CD4-positive, CD25-positive, alpha-beta regulatory T cell (primary cell): ENCODE measurements at regions not wholly inside any gene's neighbourhood (a gene's known extent, or its start where the extent isn't known, plus 50 kb on each side); places are given as distances from the start of the nearest gene placed in this dataset.

ENCODE experiments used
- ATAC-seq, 2 donors: fragments of 150-1000 bp; cut with Tn5 transposase; one replicate each; pipeline ENCODE4 v1.10.0; 2021; ENCODE audit warnings: low read depth in 2 of 2, moderate number of reproducible peaks in 2 of 2, moderate library complexity in 1 of 2
- DNase-seq, 3 donors: peaks; one replicate each; pipeline versions ENCODE4 v3.0.0 to v3.0.0-alpha.2; 2012 to 2022; ENCODE audit warnings: mixed read lengths in 1 of 3
- H3K27ac ChIP-seq: one replicate; pipeline ENCODE4 v1.7.0; 2013; ENCODE audit warnings: mild to moderate bottlenecking, low read length; ENCODE audit not compliant: insufficient read depth, poor library complexity, severe bottlenecking
- H3K27me3 ChIP-seq: one replicate; pipeline ENCODE4 v1.7.0; 2013; ENCODE audit warnings: low read length; ENCODE audit not compliant: control insufficient read depth, insufficient read depth
- H3K36me3 ChIP-seq: one replicate; pipeline ENCODE4 v1.7.0; 2013; ENCODE audit warnings: mild to moderate bottlenecking, low read length, moderate library complexity; ENCODE audit not compliant: control insufficient read depth, insufficient read depth
- H3K4me1 ChIP-seq: 2 replicates; pipeline ENCODE4 v1.7.0; 2013; ENCODE audit warnings: mild to moderate bottlenecking, low read length; ENCODE audit not compliant: insufficient read depth, control insufficient read depth, poor library complexity, severe bottlenecking
- H3K4me3 ChIP-seq: one replicate; pipeline ENCODE4 v1.7.0; 2013; ENCODE audit warnings: low read depth, mild to moderate bottlenecking, low read length, moderate library complexity
- H3K9me3 ChIP-seq, 2 experiments: 1 replicate in 1 of 2; 2 replicates in 1 of 2; pipeline ENCODE4 v1.7.0; 2013; ENCODE audit warnings: low read length in 2 of 2, mild to moderate bottlenecking in 1 of 2, moderate library complexity in 1 of 2; ENCODE audit not compliant: control insufficient read depth in 2 of 2
- H3K27ac Mint-ChIP-seq, 3 donors: one replicate each; pipeline ENCODE4 v1.8.0; 2020 to 2022; ENCODE audit warnings: mild to moderate bottlenecking in 3 of 3, mixed read lengths in 3 of 3, moderate library complexity in 2 of 3
- H3K27me3 Mint-ChIP-seq: one replicate; pipeline ENCODE4 v1.8.0; 2022; ENCODE audit warnings: mild to moderate bottlenecking, mixed read lengths
- H3K36me3 Mint-ChIP-seq: one replicate; pipeline ENCODE4 v1.8.0; 2020; ENCODE audit warnings: mixed read lengths
- H3K4me1 Mint-ChIP-seq, 4 donors: one replicate each; pipeline ENCODE4 v1.8.0; 2020 to 2022; ENCODE audit warnings: mixed read lengths in 4 of 4, mild to moderate bottlenecking in 1 of 4
- H3K4me3 Mint-ChIP-seq, 4 donors: one replicate each; pipeline ENCODE4 v1.8.0; 2020 to 2022; ENCODE audit warnings: mild to moderate bottlenecking in 4 of 4, mixed read lengths in 4 of 4, moderate library complexity in 3 of 4
- H3K9me3 Mint-ChIP-seq, 7 donors: one replicate each; pipeline ENCODE4 v1.8.0; 2020 to 2022; ENCODE audit warnings: mixed read lengths in 7 of 7, mild to moderate bottlenecking in 3 of 7, moderate library complexity in 2 of 7

GRCh38 chr6:30832864-30833263 is 51.5 kb upstream of the DDR1 start:
- H3K27ac ChIP-seq, result no peak overlapping the region
- peaks cover 50% of the 10 kb centered on the region for H3K4me1 ChIP-seq
- H3K9me3 Mint-ChIP-seq, result no peaks in the 10 kb centered on the region
- H3K36me3 Mint-ChIP-seq, result peaks cover 16% of the 10 kb centered on the region
- peaks cover 9 to 67% (median 43%) of the 10 kb centered on the region in 4 donors for H3K4me1 Mint-ChIP-seq
- H3K27ac Mint-ChIP-seq, result peak overlapping the region; percentile 85 to 88 (median 87)
- H3K4me3 ChIP-seq, result no peak overlapping the region
- no peaks in the 10 kb centered on the region for H3K36me3 ChIP-seq
- H3K27me3 Mint-ChIP-seq, result no peaks in the 10 kb centered on the region
- no peak for DNase-seq
- no peaks in the 10 kb centered on the region for H3K9me3 ChIP-seq
- ATAC-seq, result no peak
- H3K4me3 Mint-ChIP-seq, result peak overlapping the region in 3 of 4 donors; percentile 57 to 90 (median 77)
- no peaks in the 10 kb centered on the region for H3K27me3 ChIP-seq

- Mint-ChIP-seq H3K36me3 (peaks cover 20% of the 10 kb centered on the region), H3K27me3 (no peaks in the 10 kb centered on the region), H3K4me1 (peaks cover 17 to 86% (median 56%) of the 10 kb centered on the region in 4 donors), H3K27ac (peak overlapping the region; percentile 94 to 99 (median 97)), H3K4me3 (peak overlapping the region; percentile 91 to 100 (median 96)), H3K9me3 (no peaks in the 10 kb centered on the region)
- Histone ChIP-seq H3K36me3 (peaks cover 7% of the 10 kb centered on the region), H3K27me3 (no peaks in the 10 kb centered on the region), H3K27ac (peak overlapping the region; percentile 78), H3K4me1 (peaks cover 63% of the 10 kb centered on the region), H3K4me3 (peak overlapping the region; percentile 97), H3K9me3 (no peaks in the 10 kb centered on the region)
- ATAC-seq (peak in 1 of 2 donors; percentile 32), DNase-seq (peak in 2 of 3 donors; percentile 18 to 74)
Observed at GRCh38 chr6:30830438-30830837, 53.9 kb upstream of the DDR1 start.

GRCh38 chr6:30829639-30830255 is 54.6 kb upstream of the DDR1 start:
- Histone ChIP-seq H3K4me1 (peaks cover 58% of the 10 kb centered on the region), H3K27ac (peak overlapping the region; percentile 78), H3K9me3 (no peaks in the 10 kb centered on the region), H3K4me3 (peak overlapping the region; percentile 97), H3K27me3 (no peaks in the 10 kb centered on the region), H3K36me3 (peaks cover 13% of the 10 kb centered on the region)
- peak overlapping the region; percentile 91 to 100 (median 96) for H3K4me3 Mint-ChIP-seq
- no peaks in the 10 kb centered on the region for H3K27me3 Mint-ChIP-seq
- peaks cover 20 to 86% (median 55%) of the 10 kb centered on the region in 4 donors for H3K4me1 Mint-ChIP-seq
- H3K36me3 Mint-ChIP-seq, result peaks cover 22% of the 10 kb centered on the region
- peak; percentile 7 to 24 for ATAC-seq
- peak overlapping the region; percentile 95 to 99 (median 97) for H3K27ac Mint-ChIP-seq
- peak in 2 of 3 donors; percentile 24 to 57 for DNase-seq
- H3K9me3 Mint-ChIP-seq, result no peaks in the 10 kb centered on the region

GRCh38 chr6:30829033-30829432 is 55.3 kb upstream of the DDR1 start:
- no peaks in the 10 kb centered on the region for H3K27me3 Mint-ChIP-seq
- no peak for ATAC-seq
- Histone ChIP-seq H3K27ac (peak overlapping the region; percentile 78), H3K36me3 (peaks cover 18% of the 10 kb centered on the region), H3K4me3 (peak overlapping the region; percentile 97), H3K27me3 (no peaks in the 10 kb centered on the region), H3K9me3 (no peaks in the 10 kb centered on the region), H3K4me1 (peaks cover 54% of the 10 kb centered on the region)
- no peaks in the 10 kb centered on the region for H3K9me3 Mint-ChIP-seq
- DNase-seq, result no peak
- H3K36me3 Mint-ChIP-seq, result peaks cover 28% of the 10 kb centered on the region
- H3K27ac Mint-ChIP-seq, result peak overlapping the region; percentile 95 to 99 (median 97)
- peaks cover 23 to 86% (median 58%) of the 10 kb centered on the region in 4 donors for H3K4me1 Mint-ChIP-seq
- peak overlapping the region; percentile 91 to 100 (median 96) for H3K4me3 Mint-ChIP-seq

- Histone ChIP-seq H3K36me3 (peaks cover 24% of the 10 kb centered on the region), H3K27ac (peak overlapping the region; percentile 78), H3K27me3 (no peaks in the 10 kb centered on the region), H3K4me3 (peak overlapping the region; percentile 97), H3K9me3 (no peaks in the 10 kb centered on the region), H3K4me1 (peaks cover 54% of the 10 kb centered on the region)
- Mint-ChIP-seq H3K36me3 (peaks cover 32% of the 10 kb centered on the region), H3K27me3 (no peaks in the 10 kb centered on the region), H3K27ac (peak overlapping the region; percentile 95 to 99 (median 97)), H3K4me3 (peak overlapping the region; percentile 91 to 100 (median 96)), H3K9me3 (peaks cover 0 to under 1% (median 0%) of the 10 kb centered on the region in 7 donors), H3K4me1 (peaks cover 26 to 91% (median 62%) of the 10 kb centered on the region in 4 donors)
- peak; percentile 48 to 78 (median 76) for DNase-seq
- ATAC-seq, result peak; percentile 75 to 77
Observed at GRCh38 chr6:30828027-30828962, 56.0 kb upstream of the DDR1 start.

GRCh38 chr6:30826961-30827342 is 57.4 kb upstream of the DDR1 start:
- Mint-ChIP-seq H3K9me3 (peaks cover 0 to 1% (median 0%) of the 10 kb centered on the region in 7 donors), H3K36me3 (peaks cover 37% of the 10 kb centered on the region), H3K4me1 (peaks cover 21 to 94% (median 66%) of the 10 kb centered on the region in 4 donors), H3K27ac (peak overlapping the region in 2 of 3 donors; percentile 33 to 55), H3K4me3 (peak overlapping the region; percentile 83 to 98 (median 93)), H3K27me3 (no peaks in the 10 kb centered on the region)
- H3K4me3 ChIP-seq, result peak overlapping the region; percentile 32
- H3K27me3 ChIP-seq, result no peaks in the 10 kb centered on the region
- no peak overlapping the region for H3K27ac ChIP-seq
- no peak for DNase-seq
- peaks cover 54% of the 10 kb centered on the region for H3K4me1 ChIP-seq
- no peaks in the 10 kb centered on the region for H3K9me3 ChIP-seq
- H3K36me3 ChIP-seq, result peaks cover 26% of the 10 kb centered on the region
- ATAC-seq, result no peak

GRCh38 chr6:30824698-30825097 is 59.6 kb upstream of the DDR1 start:
- ATAC-seq (no peak), DNase-seq (no peak)
- Mint-ChIP-seq H3K36me3 (peaks cover 31% of the 10 kb centered on the region), H3K27ac (peak overlapping the region in 1 of 3 donors; percentile 16), H3K9me3 (peaks cover 0 to 1% (median 0%) of the 10 kb centered on the region in 7 donors), H3K27me3 (no peaks in the 10 kb centered on the region), H3K4me3 (peak overlapping the region in 2 of 4 donors; percentile 51 to 56), H3K4me1 (peaks cover 17 to 91% (median 61%) of the 10 kb centered on the region in 4 donors)
- Histone ChIP-seq H3K4me3 (no peak overlapping the region), H3K27me3 (no peaks in the 10 kb centered on the region), H3K4me1 (peaks cover 35% of the 10 kb centered on the region), H3K27ac (no peak overlapping the region), H3K36me3 (peaks cover 26% of the 10 kb centered on the region), H3K9me3 (no peaks in the 10 kb centered on the region)
